Calu3 (cell line): ENCODE measurements at regions not wholly inside any gene's neighbourhood (a gene's known extent, or its start where the extent isn't known, plus 50 kb on each side); places are given as distances from the start of the nearest gene placed in this dataset.

Experiments used
- BruUV-seq: library from RNA; stranded (reverse); fragments of 400-500 nt; replicated peaks from 2 replicates; lab custom pipeline; 2021; lab: Mats Ljungman, UMichigan
- CTCF ChIA-PET: fragments of 300-600 bp; sonication (Branson Sonifier 250); formaldehyde crosslinking; loops from one replicate; lab custom pipeline; 2022; ENCODE audit warnings: antibody characterized with exemption; lab: Charles Lee
- DNase-seq: peaks from one replicate; pipeline ENCODE4 v3.0.0; 2022
- H3K27ac Mint-ChIP-seq: one replicate; pipeline ENCODE4 v1.8.0; 2022; ENCODE audit warnings: mixed read lengths; ENCODE audit not compliant: unreplicated experiment
- H3K27me3 Mint-ChIP-seq: one replicate; pipeline ENCODE4 v1.8.0; 2022; ENCODE audit warnings: mixed read lengths; ENCODE audit not compliant: unreplicated experiment
- H3K36me3 Mint-ChIP-seq: one replicate; pipeline ENCODE4 v1.8.0; 2022; ENCODE audit warnings: mild to moderate bottlenecking, moderate library complexity, mixed read lengths; ENCODE audit not compliant: insufficient read depth, unreplicated experiment
- H3K4me1 Mint-ChIP-seq: one replicate; pipeline ENCODE4 v1.8.0; 2022; ENCODE audit warnings: mild to moderate bottlenecking, low read depth, mixed read lengths; ENCODE audit not compliant: unreplicated experiment
- H3K4me3 Mint-ChIP-seq: one replicate; pipeline ENCODE4 v1.8.0; 2022; ENCODE audit warnings: mild to moderate bottlenecking, low read depth, moderate library complexity, mixed read lengths; ENCODE audit not compliant: unreplicated experiment
- H3K9me3 Mint-ChIP-seq: one replicate; pipeline ENCODE4 v1.8.0; 2022; ENCODE audit warnings: low read depth, mixed read lengths; ENCODE audit not compliant: unreplicated experiment
- CTCF ChIP-seq: fragments of 200-600 bp; IDR thresholded peaks from one replicate; pipeline ENCODE4 v1.8.0; 2022; ENCODE audit warnings: antibody characterized with exemption; ENCODE audit not compliant: unreplicated experiment
- intact Hi-C: fragments of 100-400 bp; cut with micrococcal nuclease; formaldehyde crosslinking; loops from one replicate; pipeline ENCODE4 v1.10.0; 2022; ENCODE audit not compliant: unreplicated experiment

DNA sequence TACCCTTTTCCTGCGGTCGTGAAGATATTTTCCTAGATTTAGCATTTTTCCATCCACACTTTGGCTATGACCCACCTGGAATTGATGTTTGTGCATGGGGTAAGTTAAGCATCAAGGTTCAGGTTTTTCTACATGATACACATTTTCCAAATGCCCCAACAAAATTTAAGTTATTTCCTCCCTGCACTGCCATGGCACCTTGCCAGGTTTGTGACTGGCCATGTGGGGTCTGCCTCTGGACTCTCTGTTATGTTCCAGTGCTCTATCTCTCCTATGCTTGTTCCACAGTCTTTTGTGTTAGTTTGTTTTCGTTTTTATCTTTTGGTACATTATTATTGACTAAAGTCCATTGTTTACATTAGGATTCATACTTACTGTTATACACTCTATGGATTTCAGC is 934.3 kb downstream of the TBC1D22A start:
- no TSS peak for BruUV-seq
- intact Hi-C loops: no loop called here

DNA sequence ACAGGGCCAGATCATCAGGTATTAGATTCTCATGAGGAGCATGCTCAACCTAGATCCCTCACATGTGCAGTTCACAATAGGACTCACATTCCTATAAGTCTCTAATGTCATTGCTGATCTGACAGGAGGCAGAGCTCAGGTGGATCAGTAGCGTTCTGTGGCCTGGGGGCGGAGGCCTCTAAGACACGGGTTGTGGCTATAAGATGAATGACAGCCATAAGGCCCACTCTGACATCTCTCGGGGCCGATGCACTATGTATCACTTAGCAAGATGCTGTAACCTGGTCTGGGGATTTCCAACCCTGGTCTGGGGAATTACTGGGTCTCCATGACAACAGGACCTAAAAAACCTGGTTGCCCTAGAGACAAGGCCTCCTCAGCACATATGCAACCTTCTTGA is 932.7 kb downstream of the TBC1D22A start:
- TF ChIP-seq CTCF: no peak
- Mint-ChIP-seq H3K27me3 (no peaks in the 10 kb centered on the region), H3K36me3 (no peaks in the 10 kb centered on the region), H3K9me3 (peaks cover 19% of the 10 kb centered on the region), H3K4me1 (no peaks in the 10 kb centered on the region), H3K27ac (no peak overlapping the region), H3K4me3 (no peak overlapping the region)
- CTCF ChIA-PET: no interaction called here
- intact Hi-C loops: no loop called here
- no TSS peak for BruUV-seq
- no peak for DNase-seq

More for the DNA sequence above, 934.3 kb downstream of the TBC1D22A start:
- CTCF ChIA-PET: no interaction called here
- Mint-ChIP-seq H3K27me3 (no peaks in the 10 kb centered on the region), H3K27ac (no peak overlapping the region), H3K4me1 (no peaks in the 10 kb centered on the region), H3K9me3 (peaks cover 22% of the 10 kb centered on the region), H3K36me3 (no peaks in the 10 kb centered on the region), H3K4me3 (no peak overlapping the region)
- no peak for TF ChIP-seq CTCF
- DNase-seq: no peak

DNA sequence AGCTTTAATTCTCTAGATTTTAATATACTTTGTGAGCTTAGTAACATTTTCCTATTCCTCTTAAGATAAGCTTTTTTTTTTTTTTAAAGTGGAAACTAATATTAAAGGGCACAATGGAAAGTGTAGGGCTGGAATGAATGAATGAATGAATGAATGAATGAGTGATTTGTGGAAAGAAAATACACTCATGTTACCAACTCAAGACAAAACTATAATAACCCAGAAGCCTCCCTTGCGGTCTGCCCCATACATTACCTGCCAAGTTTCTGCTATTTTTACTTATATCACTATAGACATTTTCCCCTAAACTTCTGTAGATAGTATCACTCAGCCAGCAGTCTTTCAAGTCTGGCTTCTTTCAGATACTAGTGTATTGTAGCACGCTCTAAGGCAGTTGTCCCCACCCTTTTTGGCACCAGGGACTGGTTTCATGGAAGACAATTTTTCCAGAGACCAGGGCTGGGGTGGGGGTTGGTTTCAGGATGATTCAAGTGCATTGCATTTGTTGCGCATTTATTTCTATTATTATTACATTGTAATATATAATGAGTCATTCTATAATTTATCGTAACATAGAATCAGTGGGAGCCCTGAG is 932.2 kb downstream of the TBC1D22A start:
- Mint-ChIP-seq H3K36me3 (no peaks in the 10 kb centered on the region), H3K4me3 (no peak overlapping the region), H3K9me3 (peaks cover 17% of the 10 kb centered on the region), H3K27ac (no peak overlapping the region), H3K27me3 (no peaks in the 10 kb centered on the region), H3K4me1 (no peaks in the 10 kb centered on the region)
- BruUV-seq: no TSS peak
- CTCF ChIA-PET: no interaction called here
- no peak for TF ChIP-seq CTCF
- intact Hi-C loops: no loop called here
- DNase-seq: no peak

DNA sequence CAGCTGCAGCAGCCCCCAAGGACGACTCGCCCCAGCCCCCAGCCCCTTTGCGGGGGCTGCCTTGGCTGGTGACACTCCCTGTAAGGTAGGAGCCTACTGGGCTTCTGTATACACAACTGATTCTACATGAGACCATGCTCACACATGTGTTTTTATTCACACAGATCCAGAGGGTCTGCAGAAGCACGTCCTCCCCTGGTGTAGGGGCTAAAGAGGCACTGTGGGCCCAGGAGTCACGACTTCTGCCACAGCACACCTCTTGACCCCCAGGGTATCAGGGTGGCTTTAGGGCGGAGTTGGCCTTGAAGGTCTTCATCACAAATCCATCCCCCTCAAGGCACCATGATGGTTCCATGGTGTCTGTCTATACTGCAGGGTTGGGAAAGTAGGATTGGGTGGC is 931.2 kb downstream of the TBC1D22A start:
- BruUV-seq: no TSS peak
- peaks cover 13% of the 10 kb centered on the region for H3K9me3 Mint-ChIP-seq
- H3K36me3 Mint-ChIP-seq: no peaks in the 10 kb centered on the region
- DNase-seq: no peak
- H3K27ac Mint-ChIP-seq: no peak overlapping the region
- CTCF ChIA-PET: no interaction called here
- H3K27me3 Mint-ChIP-seq: no peaks in the 10 kb centered on the region
- H3K4me3 Mint-ChIP-seq: no peak overlapping the region
- no peaks in the 10 kb centered on the region for H3K4me1 Mint-ChIP-seq
- TF ChIP-seq CTCF: no peak
- intact Hi-C loops: no loop called here
